Lung (tissue), 11 donors: ENCODE measurements at regions not wholly inside any gene's neighbourhood (a gene's known extent, or its start where the extent isn't known, plus 50 kb on each side); places are given as distances from the start of the nearest gene placed in this dataset.
A peak's percentile ranks its signal among the peaks of the same experiment; 100 is the strongest.

Source experiments
- ATAC-seq: fragments of 200-7000 bp; cut with Tn5 transposase; one replicate; pipeline ENCODE4 v1.9.1; 2020; ENCODE audit warnings: moderate number of reproducible peaks; ENCODE audit not compliant: insufficient read depth, low FRiP score
- DNase-seq, 3 donors: peaks; one replicate each; pipeline ENCODE4 v3.0.0-alpha.2; 2013 to 2017
- H3K27ac ChIP-seq, 2 donors: one replicate each; pipeline ENCODE4 v1.5.1; 2013; ENCODE audit warnings: mild to moderate bottlenecking in 2 of 2, moderate library complexity in 2 of 2, control low read depth in 1 of 2, inconsistent platforms in 1 of 2, low read depth in 1 of 2, low read length in 1 of 2
- H3K27me3 ChIP-seq, 3 donors: one replicate each; pipeline ENCODE4 v1.5.1; 2013; ENCODE audit warnings: low read length in 2 of 3; ENCODE audit not compliant: control insufficient read depth in 3 of 3, insufficient read depth in 3 of 3
- H3K36me3 ChIP-seq, 4 donors: one replicate each; pipeline ENCODE4 v1.5.1; 2013; ENCODE audit warnings: low read length in 4 of 4, mild to moderate bottlenecking in 1 of 4, moderate library complexity in 1 of 4; ENCODE audit not compliant: control insufficient read depth in 4 of 4, insufficient read depth in 4 of 4
- H3K4me1 ChIP-seq, 5 donors: one replicate each; pipeline ENCODE4 v1.5.1; 2013; ENCODE audit warnings: low read length in 5 of 5, mild to moderate bottlenecking in 2 of 5, moderate library complexity in 1 of 5; ENCODE audit not compliant: control insufficient read depth in 5 of 5, insufficient read depth in 5 of 5
- H3K4me3 ChIP-seq: one replicate; pipeline ENCODE4 v1.5.1; 2013; ENCODE audit warnings: mild to moderate bottlenecking, control low read depth, moderate library complexity
- H3K9ac ChIP-seq, 2 donors: one replicate each; pipeline ENCODE4 v1.5.1; 2013; ENCODE audit warnings: low read length in 2 of 2, control low read depth in 1 of 2; ENCODE audit not compliant: insufficient read depth in 1 of 2
- H3K9me3 ChIP-seq, 4 donors: one replicate each; pipeline ENCODE4 v1.5.1; 2013; ENCODE audit warnings: low read length in 3 of 4, mild to moderate bottlenecking in 1 of 4, moderate library complexity in 1 of 4; ENCODE audit not compliant: control insufficient read depth in 4 of 4, insufficient read depth in 3 of 4
- WGBS, 2 donors: extraction: QIAGEN DNeasy Blood & Tissue Kit; methylation state at CpG; one replicate each; pipeline ENCODE4 v1.1.7; 2013; 5-methylcytosine and 5-hydroxymethylcytosine counted together
- TF ChIP-seq, protein P1 (sequence below): IDR thresholded peaks from 2 replicates; pipeline ENCODE4 v1.5.1; 2012; ENCODE audit warnings: mild to moderate bottlenecking; ENCODE audit errors: control extremely low read depth, extremely low read depth
- donor health status: control.
- donor health status: control.
- donor health status: Bipolar disorder and iron deficiency.
- donor health status: healthy.
- donor health status: DM: yes; HTN: yes; CAD: no.

DNA sequence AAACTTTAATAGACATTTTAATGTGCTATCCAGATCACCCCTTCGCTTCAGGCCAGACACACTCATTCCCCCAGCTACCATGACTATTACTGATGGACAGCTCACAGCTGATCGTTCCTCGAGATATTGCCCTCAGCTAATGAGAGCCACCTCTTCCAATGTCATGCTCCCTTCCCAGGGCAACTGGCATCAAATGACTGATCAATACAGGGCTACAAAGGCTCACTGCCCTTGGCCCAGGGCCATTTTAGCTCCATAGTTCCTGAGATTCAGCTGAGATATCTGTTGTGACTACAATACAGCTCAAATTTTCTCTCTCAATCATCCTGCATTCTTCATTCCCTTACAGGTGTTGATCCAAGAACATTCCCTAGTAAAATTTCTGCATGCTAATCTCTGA is 104.5 kb upstream of the PKN2 start:
- H3K9ac ChIP-seq = no peak overlapping the region
- peaks cover 0 to 3% (median 0%) of the 10 kb centered on the region in 4 donors for H3K9me3 ChIP-seq
- DNase-seq (no peak), ATAC-seq (no peak)
- WGBS, 2 donors = 90 to 96% methylated on average over 3 of the region's 3 CpGs
- no peak overlapping the region for H3K27ac ChIP-seq
- H3K36me3 ChIP-seq = no peaks in the 10 kb centered on the region
- H3K4me1 ChIP-seq = no peaks in the 10 kb centered on the region
- H3K27me3 ChIP-seq = no peaks in the 10 kb centered on the region
- H3K4me3 ChIP-seq = no peak overlapping the region
- TF ChIP-seq, protein P1, sequence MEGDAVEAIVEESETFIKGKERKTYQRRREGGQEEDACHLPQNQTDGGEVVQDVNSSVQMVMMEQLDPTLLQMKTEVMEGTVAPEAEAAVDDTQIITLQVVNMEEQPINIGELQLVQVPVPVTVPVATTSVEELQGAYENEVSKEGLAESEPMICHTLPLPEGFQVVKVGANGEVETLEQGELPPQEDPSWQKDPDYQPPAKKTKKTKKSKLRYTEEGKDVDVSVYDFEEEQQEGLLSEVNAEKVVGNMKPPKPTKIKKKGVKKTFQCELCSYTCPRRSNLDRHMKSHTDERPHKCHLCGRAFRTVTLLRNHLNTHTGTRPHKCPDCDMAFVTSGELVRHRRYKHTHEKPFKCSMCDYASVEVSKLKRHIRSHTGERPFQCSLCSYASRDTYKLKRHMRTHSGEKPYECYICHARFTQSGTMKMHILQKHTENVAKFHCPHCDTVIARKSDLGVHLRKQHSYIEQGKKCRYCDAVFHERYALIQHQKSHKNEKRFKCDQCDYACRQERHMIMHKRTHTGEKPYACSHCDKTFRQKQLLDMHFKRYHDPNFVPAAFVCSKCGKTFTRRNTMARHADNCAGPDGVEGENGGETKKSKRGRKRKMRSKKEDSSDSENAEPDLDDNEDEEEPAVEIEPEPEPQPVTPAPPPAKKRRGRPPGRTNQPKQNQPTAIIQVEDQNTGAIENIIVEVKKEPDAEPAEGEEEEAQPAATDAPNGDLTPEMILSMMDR = no peak

DNA sequence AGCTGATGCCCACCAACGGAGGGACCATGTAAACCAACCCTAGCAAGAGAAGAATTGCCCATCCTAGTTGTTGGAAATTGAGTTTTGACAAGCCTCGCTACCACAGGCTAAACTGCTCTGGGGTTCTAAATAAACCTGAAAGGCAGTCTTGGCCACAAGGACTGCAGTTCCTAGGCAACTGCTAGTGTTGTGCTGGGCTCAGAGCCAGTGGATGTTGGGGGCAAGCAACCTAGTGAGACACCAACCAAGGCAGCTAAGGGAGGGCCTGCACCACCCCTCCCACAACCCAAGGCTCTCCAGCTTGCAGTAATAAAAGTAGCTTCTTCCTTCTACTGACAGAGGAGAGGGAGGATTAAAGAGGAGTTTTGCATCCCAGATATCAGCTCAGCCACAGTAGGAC is 102.4 kb upstream of the PKN2 start:
- no peaks in the 10 kb centered on the region for H3K4me1 ChIP-seq
- H3K27me3 ChIP-seq = no peaks in the 10 kb centered on the region
- DNase-seq (peak in 2 of 3 donors; percentile 37 to 63), ATAC-seq (no peak)
- no peak overlapping the region for H3K27ac ChIP-seq
- no peak overlapping the region for H3K4me3 ChIP-seq
- no peaks in the 10 kb centered on the region for H3K36me3 ChIP-seq
- 77 to 93% methylated on average over 2 of the region's 2 CpGs for WGBS, 2 donors
- TF ChIP-seq, protein P1 = no peak
- peaks cover 0 to 3% (median 0%) of the 10 kb centered on the region in 4 donors for H3K9me3 ChIP-seq
- H3K9ac ChIP-seq = no peak overlapping the region

- H3K27me3 ChIP-seq = no peaks in the 10 kb centered on the region
Observed at GRCh38 chr1:88593358-88593757, 90.7 kb upstream of the PKN2 start.

More at GRCh38 chr1:88593358-88593757, 90.7 kb upstream of the PKN2 start:
- Histone ChIP-seq H3K4me1 (no peaks in the 10 kb centered on the region), H3K36me3 (no peaks in the 10 kb centered on the region), H3K27ac (no peak overlapping the region), H3K4me3 (no peak overlapping the region), H3K9ac (no peak overlapping the region), H3K9me3 (peaks cover 0 to 8% (median 3%) of the 10 kb centered on the region in 4 donors)
- ATAC-seq = no peak
- TF ChIP-seq, protein P1 = no peak
- DNase-seq = no peak
